Mesenchymal stem cell (in vitro differentiated cells and primary cell): ENCODE measurements at regions not wholly inside any gene's neighbourhood (a gene's known extent, or its start where the extent isn't known, plus 50 kb on each side); places are given as distances from the start of the nearest gene placed in this dataset.
A peak's percentile ranks its signal among the peaks of the same experiment; 100 is the strongest.

Experiments
- DNase-seq: peaks from one replicate; pipeline ENCODE4 v3.0.0-alpha.2; 2013
- H2AFZ ChIP-seq: one replicate; pipeline ENCODE4 v1.6.1; 2013; ENCODE audit warnings: low read depth, mild to moderate bottlenecking, control low read depth, inconsistent platforms, low read length, moderate library complexity
- H2AK5ac ChIP-seq: 2 replicates; pipeline ENCODE4 v1.6.1; 2013; ENCODE audit warnings: low read length, moderate library complexity, mild to moderate bottlenecking, inconsistent platforms; ENCODE audit not compliant: severe bottlenecking
- H2BK120ac ChIP-seq: one replicate; pipeline ENCODE4 v1.6.1; 2013; ENCODE audit warnings: low read depth, mild to moderate bottlenecking, inconsistent platforms, low read length, moderate library complexity
- H2BK12ac ChIP-seq, 2 experiments: one replicate each; pipeline ENCODE4 v1.6.1; 2013; ENCODE audit warnings: inconsistent platforms in 2 of 2, low read length in 2 of 2, mild to moderate bottlenecking in 2 of 2, moderate library complexity in 2 of 2, control low read depth in 1 of 2
- H2BK15ac ChIP-seq: one replicate; pipeline ENCODE4 v1.6.1; 2013; ENCODE audit warnings: mild to moderate bottlenecking, low read depth, inconsistent platforms; ENCODE audit not compliant: poor library complexity, severe bottlenecking
- H2BK5ac ChIP-seq: 2 replicates; pipeline ENCODE4 v1.6.1; 2013; ENCODE audit warnings: low read depth, mild to moderate bottlenecking, low read length, control low read depth, inconsistent platforms; ENCODE audit not compliant: poor library complexity, severe bottlenecking
- H3K14ac ChIP-seq, 2 experiments: one replicate each; pipeline ENCODE4 v1.6.1; 2013; ENCODE audit warnings: inconsistent platforms in 2 of 2, low read length in 2 of 2, control low read depth in 1 of 2, mild to moderate bottlenecking in 1 of 2, moderate library complexity in 1 of 2
- H3K18ac ChIP-seq, 2 experiments: one replicate each; pipeline ENCODE4 v1.6.1; 2013; ENCODE audit warnings: inconsistent platforms in 2 of 2, low read length in 2 of 2, control low read depth in 1 of 2, low read depth in 1 of 2, mild to moderate bottlenecking in 1 of 2
- H3K23ac ChIP-seq, 2 experiments: one replicate each; pipeline ENCODE4 v1.6.1; 2013; ENCODE audit warnings: inconsistent platforms in 2 of 2, low read length in 2 of 2, mild to moderate bottlenecking in 2 of 2, moderate library complexity in 2 of 2, control low read depth in 1 of 2
- H3K27ac ChIP-seq: 2 replicates; pipeline ENCODE4 v1.5.1; 2013; ENCODE audit warnings: mild to moderate bottlenecking, moderate library complexity, low read length, control low read depth, inconsistent platforms; ENCODE audit not compliant: poor library complexity, severe bottlenecking
- H3K27me3 ChIP-seq, 2 experiments: 2 replicates each; pipeline versions ENCODE4 v1.6.1 to v1.7.0; 2013; ENCODE audit warnings: low read length in 2 of 2, mild to moderate bottlenecking in 2 of 2, moderate library complexity in 2 of 2, control low read depth in 1 of 2, inconsistent platforms in 1 of 2; ENCODE audit not compliant: control insufficient read depth in 1 of 2, insufficient read depth in 1 of 2
- H3K36me3 ChIP-seq, 2 experiments: 2 replicates each; pipeline versions ENCODE4 v1.6.1 to v1.7.0; 2013; ENCODE audit warnings: low read length in 2 of 2, control low read depth in 1 of 2, inconsistent platforms in 1 of 2, low read depth in 1 of 2, mild to moderate bottlenecking in 1 of 2; ENCODE audit not compliant: insufficient read depth in 2 of 2, control insufficient read depth in 1 of 2
- H3K4ac ChIP-seq, 2 experiments: one replicate each; pipeline ENCODE4 v1.6.1; 2013; ENCODE audit warnings: inconsistent platforms in 2 of 2, low read length in 2 of 2, mild to moderate bottlenecking in 2 of 2, moderate library complexity in 2 of 2, control low read depth in 1 of 2, low read depth in 1 of 2
- H3K4me1 ChIP-seq: 2 replicates; pipeline ENCODE4 v1.6.1; 2013; ENCODE audit warnings: low read depth, low read length, control low read depth; ENCODE audit not compliant: control insufficient read depth, insufficient read depth
- H3K4me2 ChIP-seq: 2 replicates; pipeline ENCODE4 v1.6.1; 2013; ENCODE audit warnings: low read length, mild to moderate bottlenecking, inconsistent platforms; ENCODE audit not compliant: poor library complexity, severe bottlenecking
- H3K4me3 ChIP-seq, 2 experiments: 2 replicates each; pipeline versions ENCODE4 v1.5.1 to v1.7.0; 2013; ENCODE audit warnings: low read length in 2 of 2, mild to moderate bottlenecking in 2 of 2, control low read depth in 1 of 2, low read depth in 1 of 2; ENCODE audit not compliant: insufficient read depth in 1 of 2
- H3K79me1 ChIP-seq: replicated peaks from 2 replicates; pipeline ENCODE4 v1.6.1; 2013; ENCODE audit warnings: mild to moderate bottlenecking, control low read depth, low read length, inconsistent platforms; ENCODE audit not compliant: poor library complexity, severe bottlenecking
- H3K9ac ChIP-seq: 2 replicates; pipeline ENCODE4 v1.7.0; 2013; ENCODE audit warnings: mild to moderate bottlenecking, low read length, moderate library complexity
- H3K9me3 ChIP-seq: 2 replicates; pipeline ENCODE4 v1.7.0; 2013; ENCODE audit warnings: mild to moderate bottlenecking, low read length; ENCODE audit not compliant: control insufficient read depth
- H4K8ac ChIP-seq: one replicate; pipeline ENCODE4 v1.6.1; 2013; ENCODE audit warnings: inconsistent platforms, mild to moderate bottlenecking, low read length, moderate library complexity
- H4K91ac ChIP-seq: one replicate; pipeline ENCODE4 v1.6.1; 2013; ENCODE audit warnings: mild to moderate bottlenecking, low read length, inconsistent platforms
- WGBS: methylation state at CpG from one replicate; pipeline ENCODE4 v1.1.7; 2013; ENCODE audit warnings: mixed read lengths; 5-methylcytosine and 5-hydroxymethylcytosine counted together

DNA sequence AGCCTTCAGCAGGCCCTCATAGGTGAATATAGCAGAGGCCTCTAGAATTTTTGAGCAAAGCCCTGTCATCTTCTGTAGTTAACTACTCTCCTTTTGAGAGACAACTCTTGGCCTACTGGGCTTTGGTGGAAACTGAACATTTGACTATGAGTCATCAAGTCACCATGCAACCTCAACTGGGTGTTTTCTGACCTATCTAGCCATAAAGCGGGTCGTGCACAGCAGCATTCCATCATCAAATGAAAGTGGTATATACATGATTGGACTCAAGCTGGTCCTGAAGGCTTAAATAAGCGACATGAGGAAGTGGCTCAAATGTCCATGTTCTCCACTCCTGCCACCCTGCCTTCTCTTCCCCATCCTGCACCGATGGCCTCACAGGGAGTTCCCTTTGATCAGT is 1115.5 kb downstream of the TAF11L14 start:
- no peaks in the 10 kb centered on the region for H3K79me1 ChIP-seq
- no peak overlapping the region for H2BK120ac ChIP-seq
- no peak overlapping the region for H4K8ac ChIP-seq
- H3K4ac ChIP-seq, result no peak overlapping the region
- no peak overlapping the region for H3K23ac ChIP-seq
- H3K4me2 ChIP-seq, result no peak overlapping the region
- no peaks in the 10 kb centered on the region for H3K27me3 ChIP-seq
- no peaks in the 10 kb centered on the region for H3K36me3 ChIP-seq
- H3K4me3 ChIP-seq, result no peak overlapping the region
- no peak overlapping the region for H3K14ac ChIP-seq
- 88% methylated on average over 4 of the region's 4 CpGs for WGBS
- H2BK15ac ChIP-seq, result no peak overlapping the region
- H3K9ac ChIP-seq, result no peak overlapping the region
- H4K91ac ChIP-seq, result no peak overlapping the region
- no peak overlapping the region for H2BK12ac ChIP-seq
- H3K27ac ChIP-seq, result no peak overlapping the region
- no peak overlapping the region for H2BK5ac ChIP-seq
- H2AK5ac ChIP-seq, result no peak overlapping the region
- DNase-seq, result no peak
- H3K18ac ChIP-seq, result no peak overlapping the region
- no peak overlapping the region for H2AFZ ChIP-seq
- H3K9me3 ChIP-seq, result peaks cover 18% of the 10 kb centered on the region
- H3K4me1 ChIP-seq, result no peaks in the 10 kb centered on the region

DNA sequence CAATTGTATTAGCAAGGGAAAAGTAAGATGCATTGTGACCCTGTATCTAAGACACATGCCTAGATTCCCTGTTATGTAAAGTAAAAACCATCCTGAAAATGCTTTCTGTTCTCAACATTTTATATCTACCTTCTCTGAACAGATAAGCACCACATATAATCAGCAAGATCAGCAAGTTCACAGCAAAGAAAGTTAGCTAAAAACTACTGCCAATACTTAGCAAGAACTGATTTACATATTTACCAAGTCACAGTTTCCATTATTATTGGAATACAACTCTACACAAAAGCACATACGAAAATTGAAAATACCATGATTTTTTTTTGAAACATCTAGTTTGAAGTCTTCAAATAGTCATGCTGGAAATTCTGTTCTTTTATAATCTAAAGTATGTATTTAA is 1118.1 kb downstream of the TAF11L14 start:
- no peak overlapping the region for H3K27ac ChIP-seq
- no peak overlapping the region for H4K8ac ChIP-seq
- H3K14ac ChIP-seq, result no peak overlapping the region
- H3K9me3 ChIP-seq, result peaks cover 10% of the 10 kb centered on the region
- DNase-seq, result no peak
- no peaks in the 10 kb centered on the region for H3K79me1 ChIP-seq
- H3K4me1 ChIP-seq, result no peaks in the 10 kb centered on the region
- no CpG with 5 or more reads among the region's 1 CpG for WGBS
- H2BK120ac ChIP-seq, result no peak overlapping the region
- no peak overlapping the region for H3K4ac ChIP-seq
- H2AFZ ChIP-seq, result no peak overlapping the region
- no peak overlapping the region for H2BK5ac ChIP-seq
- H3K27me3 ChIP-seq, result no peaks in the 10 kb centered on the region
- H2BK15ac ChIP-seq, result no peak overlapping the region
- no peak overlapping the region for H3K9ac ChIP-seq
- H3K4me2 ChIP-seq, result no peak overlapping the region
- H3K36me3 ChIP-seq, result no peaks in the 10 kb centered on the region
- no peak overlapping the region for H3K4me3 ChIP-seq
- H4K91ac ChIP-seq, result no peak overlapping the region
- no peak overlapping the region for H3K18ac ChIP-seq
- H2AK5ac ChIP-seq, result no peak overlapping the region
- H3K23ac ChIP-seq, result no peak overlapping the region
- no peak overlapping the region for H2BK12ac ChIP-seq

DNA sequence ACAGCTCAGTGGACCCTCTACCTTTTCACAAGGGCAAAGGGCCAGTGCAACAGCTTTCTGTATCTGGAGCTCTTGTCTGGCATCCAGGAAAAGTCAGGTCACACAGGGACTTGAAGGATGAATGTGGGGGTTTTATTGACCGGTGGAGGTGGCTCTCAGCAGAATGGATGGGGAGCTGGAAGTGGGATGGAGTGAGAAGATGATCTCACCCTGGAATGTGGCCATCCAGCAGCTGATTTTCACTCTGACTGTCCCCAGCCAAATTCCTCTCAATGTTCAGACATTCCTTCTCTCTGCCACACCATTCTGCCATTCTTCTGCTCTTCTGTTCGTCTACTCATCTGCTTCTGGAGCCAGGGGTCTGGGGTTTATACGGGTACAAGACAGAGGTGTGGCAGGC is 1119.9 kb downstream of the TAF11L14 start:
- H4K91ac ChIP-seq, result no peak overlapping the region
- peaks cover 4% of the 10 kb centered on the region for H3K9me3 ChIP-seq
- no peak overlapping the region for H3K18ac ChIP-seq
- H3K14ac ChIP-seq, result no peak overlapping the region
- H2BK5ac ChIP-seq, result no peak overlapping the region
- no peak overlapping the region for H3K27ac ChIP-seq
- WGBS, result 87% methylated on average over 2 of the region's 3 CpGs
- H3K4me3 ChIP-seq, result no peak overlapping the region
- H3K4me2 ChIP-seq, result no peak overlapping the region
- no peaks in the 10 kb centered on the region for H3K4me1 ChIP-seq
- H2BK15ac ChIP-seq, result no peak overlapping the region
- H2AFZ ChIP-seq, result no peak overlapping the region
- no peak overlapping the region for H2AK5ac ChIP-seq
- no peak for DNase-seq
- no peaks in the 10 kb centered on the region for H3K36me3 ChIP-seq
- no peaks in the 10 kb centered on the region for H3K27me3 ChIP-seq
- H3K79me1 ChIP-seq, result no peaks in the 10 kb centered on the region
- no peak overlapping the region for H2BK120ac ChIP-seq
- no peak overlapping the region for H3K4ac ChIP-seq
- H3K9ac ChIP-seq, result no peak overlapping the region
- no peak overlapping the region for H2BK12ac ChIP-seq
- H4K8ac ChIP-seq, result no peak overlapping the region
- no peak overlapping the region for H3K23ac ChIP-seq

DNA sequence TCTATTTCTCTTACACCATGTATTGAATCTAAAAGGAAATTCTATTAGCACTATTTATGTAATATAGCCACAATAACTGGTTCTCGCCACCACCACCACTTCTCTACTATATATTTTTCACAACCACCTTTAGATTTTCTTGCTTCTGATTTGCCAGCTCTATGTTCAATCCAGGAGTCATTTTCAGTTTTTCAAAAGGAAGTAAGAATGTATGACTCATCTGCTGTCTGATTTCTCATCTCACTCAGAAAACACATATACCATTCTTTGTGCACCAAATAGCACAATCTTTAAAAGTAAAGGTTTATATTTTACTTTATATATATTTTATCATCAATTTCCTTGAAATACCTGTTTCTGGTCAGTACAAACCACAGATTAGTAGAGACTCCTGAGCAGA is 1127.5 kb downstream of the TAF11L14 start:
- WGBS, result 86% methylated on average over 1 of the region's 1 CpG
- Histone ChIP-seq H2BK120ac (no peak overlapping the region), H3K9ac (no peak overlapping the region), H3K4me1 (no peaks in the 10 kb centered on the region), H3K9me3 (no peaks in the 10 kb centered on the region), H2BK12ac (no peak overlapping the region), H3K18ac (no peak overlapping the region), H3K36me3 (no peaks in the 10 kb centered on the region), H3K27me3 (no peaks in the 10 kb centered on the region), H2BK15ac (no peak overlapping the region), H3K4ac (no peak overlapping the region), H2BK5ac (no peak overlapping the region), H4K91ac (no peak overlapping the region), H3K14ac (no peak overlapping the region), H2AK5ac (no peak overlapping the region), H3K23ac (no peak overlapping the region), H3K4me3 (no peak overlapping the region), H3K27ac (no peak overlapping the region), H4K8ac (no peak overlapping the region), H3K79me1 (no peaks in the 10 kb centered on the region), H3K4me2 (no peak overlapping the region), H2AFZ (no peak overlapping the region)
- peak; percentile 2 for DNase-seq
